ENCODE measurements at regions not wholly inside any gene's neighbourhood (a gene's known extent, or its start where the extent isn't known, plus 50 kb on each side); places are given as distances from the start of the nearest gene placed in this dataset.

DNA sequence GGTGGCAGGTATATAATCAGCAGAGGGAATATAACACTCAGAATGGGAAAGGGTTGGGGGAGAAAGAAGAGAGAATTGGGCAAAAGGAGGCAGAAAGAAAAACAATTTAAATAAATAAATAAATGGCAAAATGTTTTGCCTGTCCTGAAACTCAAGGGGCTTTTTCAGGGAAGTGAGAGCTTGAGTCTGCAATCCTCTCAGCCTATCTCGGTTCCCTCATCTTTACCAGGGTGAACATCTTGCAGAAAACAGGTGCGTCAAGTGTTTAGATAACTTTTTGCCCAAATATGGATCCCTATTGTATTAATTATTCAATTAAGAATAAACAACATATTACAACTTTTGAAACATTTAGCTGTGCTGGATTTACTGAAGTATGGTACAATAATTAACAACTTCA, 343.0 kb upstream of the EDIL3 start:
- H3T11ph ChIP-seq (ENCODE audit: low read length): no peak overlapping the region
- no peaks in the 10 kb centered on the region for H4K20me1 ChIP-seq (ENCODE audit: control insufficient read depth, insufficient read depth, insufficient read length)
- no peak overlapping the region for H2BK20ac ChIP-seq (ENCODE audit: low read depth, low read length, poor library complexity, severe bottlenecking)
- no peak overlapping the region for H2AK5ac ChIP-seq (ENCODE audit: insufficient read length, low read length)
- H3K9ac ChIP-seq (ENCODE audit: extremely low read depth, insufficient read length, low read length): no peak overlapping the region
- H3K23ac ChIP-seq (ENCODE audit: insufficient read length, low read depth, low read length): no peak overlapping the region
- H2AFZ ChIP-seq (ENCODE audit: low read length): no peak overlapping the region
- H3K18ac ChIP-seq (ENCODE audit: insufficient read length, low read depth, low read length): no peak overlapping the region
- H3K27ac Mint-ChIP-seq: no peak overlapping the region
- H3K79me1 ChIP-seq (ENCODE audit: insufficient read depth, low read depth, low read length, poor library complexity, severe bottlenecking): no peaks in the 10 kb centered on the region
- DNase-seq: no peak
- no peak overlapping the region for H3K27ac ChIP-seq (ENCODE audit: insufficient read length, low read depth, low read length)
- no peaks in the 10 kb centered on the region for H3K23me2 ChIP-seq (ENCODE audit: insufficient read length, low read depth, low read length, poor library complexity, severe bottlenecking)
- H3K79me2 ChIP-seq (ENCODE audit: insufficient read depth, low read length): no peaks in the 10 kb centered on the region
- no peaks in the 10 kb centered on the region for H3K9me3 ChIP-seq (ENCODE audit: control insufficient read depth, low read depth, low read length)
- H3K9me3 Mint-ChIP-seq: no peaks in the 10 kb centered on the region
- H4K8ac ChIP-seq (replicated peaks; ENCODE audit: insufficient read length, low read depth, low read length): no peak overlapping the region
- H3K14ac ChIP-seq (ENCODE audit: insufficient read depth, low read length): no peak overlapping the region
- no peak overlapping the region for H3K4ac ChIP-seq (ENCODE audit: low read depth, low read length)
- H3K36me3 Mint-ChIP-seq (ENCODE audit: insufficient read depth in 1 of 3, low read depth in 3 of 3): no peaks in the 10 kb centered on the region
- no peaks in the 10 kb centered on the region for H3K27me3 Mint-ChIP-seq (ENCODE audit: low read depth)
- H3K4me2 ChIP-seq (ENCODE audit: insufficient read depth, insufficient read length, low read length): no peak overlapping the region
- H3K56ac ChIP-seq (ENCODE audit: insufficient read length, low read depth, low read length): no peak overlapping the region
- no peaks in the 10 kb centered on the region for H3K27me3 ChIP-seq (ENCODE audit: insufficient read depth, low read length)
- H4K5ac ChIP-seq (ENCODE audit: insufficient read length, low read depth, low read length): no peak overlapping the region
- no peak overlapping the region for H2BK5ac ChIP-seq (ENCODE audit: insufficient read length, low read length)
- H2BK120ac ChIP-seq (ENCODE audit: low read depth, low read length, poor library complexity, severe bottlenecking): no peak overlapping the region
- no peak overlapping the region for H4K91ac ChIP-seq (ENCODE audit: insufficient read length, low read depth, low read length)
- no peak overlapping the region for H2BK12ac ChIP-seq (ENCODE audit: insufficient read length, low read depth, low read length)
- no peak overlapping the region for H3K4me3 Mint-ChIP-seq
- peaks cover 0 to 4% of the 10 kb centered on the region in 2 experiments; a peak in 2 of 4 replicates for H3K4me1 Mint-ChIP-seq
- TF ChIP-seq, protein P1, sequence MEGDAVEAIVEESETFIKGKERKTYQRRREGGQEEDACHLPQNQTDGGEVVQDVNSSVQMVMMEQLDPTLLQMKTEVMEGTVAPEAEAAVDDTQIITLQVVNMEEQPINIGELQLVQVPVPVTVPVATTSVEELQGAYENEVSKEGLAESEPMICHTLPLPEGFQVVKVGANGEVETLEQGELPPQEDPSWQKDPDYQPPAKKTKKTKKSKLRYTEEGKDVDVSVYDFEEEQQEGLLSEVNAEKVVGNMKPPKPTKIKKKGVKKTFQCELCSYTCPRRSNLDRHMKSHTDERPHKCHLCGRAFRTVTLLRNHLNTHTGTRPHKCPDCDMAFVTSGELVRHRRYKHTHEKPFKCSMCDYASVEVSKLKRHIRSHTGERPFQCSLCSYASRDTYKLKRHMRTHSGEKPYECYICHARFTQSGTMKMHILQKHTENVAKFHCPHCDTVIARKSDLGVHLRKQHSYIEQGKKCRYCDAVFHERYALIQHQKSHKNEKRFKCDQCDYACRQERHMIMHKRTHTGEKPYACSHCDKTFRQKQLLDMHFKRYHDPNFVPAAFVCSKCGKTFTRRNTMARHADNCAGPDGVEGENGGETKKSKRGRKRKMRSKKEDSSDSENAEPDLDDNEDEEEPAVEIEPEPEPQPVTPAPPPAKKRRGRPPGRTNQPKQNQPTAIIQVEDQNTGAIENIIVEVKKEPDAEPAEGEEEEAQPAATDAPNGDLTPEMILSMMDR (conservative IDR thresholded peaks at IDR 0.05): no peak
- no CpG with 5 or more reads among the region's 2 CpGs for WGBS (ENCODE audit: extremely low coverage, insufficient read length, low lambda C conversion rate)
- no peaks in the 10 kb centered on the region for H3K4me1 ChIP-seq (ENCODE audit: insufficient read depth, low read length)
- no peak overlapping the region for H2BK15ac ChIP-seq (ENCODE audit: low read depth, low read length)
